ENCODE measurements at regions not wholly inside any gene's neighbourhood (a gene's known extent, or its start where the extent isn't known, plus 50 kb on each side); places are given as distances from the start of the nearest gene placed in this dataset.

DNA sequence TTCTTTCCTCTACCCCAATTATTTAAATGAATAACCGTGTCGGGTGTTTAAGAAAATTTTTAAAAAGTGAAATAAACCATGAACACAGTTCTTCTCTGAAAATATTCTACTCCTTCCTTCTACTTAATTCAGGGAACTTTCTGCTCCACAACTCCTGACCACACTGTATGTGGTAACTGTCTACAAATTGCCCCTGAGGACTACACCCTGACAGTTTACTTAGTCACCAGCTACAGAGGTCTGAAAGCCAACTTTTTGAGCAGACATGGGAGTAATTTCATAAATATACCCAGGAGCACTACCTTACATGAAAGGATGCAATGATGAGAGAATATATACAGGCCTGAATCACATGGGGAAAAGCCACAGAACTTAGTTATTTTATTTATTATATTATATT lies 523.2 kb upstream of the SORCS1 start:
- Histone ChIP-seq H3K27ac (no peak overlapping the region), H3K4me3 (no peak overlapping the region), H3K36me3 (no peaks in the 10 kb centered on the region), H3K4me1 (ENCODE audit: insufficient read depth) (no peaks in the 10 kb centered on the region), H3K27me3 (no peaks in the 10 kb centered on the region), H3K9me3 (no peaks in the 10 kb centered on the region)
- intact Hi-C loops (cut with DNase I), result no loop called here
- TF ChIP-seq POLR2A (IDR thresholded peaks at IDR 0.05) (no peak), EP300 (IDR thresholded peaks at IDR 0.05) (no peak), CTCF (IDR thresholded peaks at IDR 0.05) (no peak)
- no peak for DNase-seq
- WGBS, 3 donors, result 81 to 95% (median 90%) methylated on average over 2 of the region's 2 CpGs

DNA sequence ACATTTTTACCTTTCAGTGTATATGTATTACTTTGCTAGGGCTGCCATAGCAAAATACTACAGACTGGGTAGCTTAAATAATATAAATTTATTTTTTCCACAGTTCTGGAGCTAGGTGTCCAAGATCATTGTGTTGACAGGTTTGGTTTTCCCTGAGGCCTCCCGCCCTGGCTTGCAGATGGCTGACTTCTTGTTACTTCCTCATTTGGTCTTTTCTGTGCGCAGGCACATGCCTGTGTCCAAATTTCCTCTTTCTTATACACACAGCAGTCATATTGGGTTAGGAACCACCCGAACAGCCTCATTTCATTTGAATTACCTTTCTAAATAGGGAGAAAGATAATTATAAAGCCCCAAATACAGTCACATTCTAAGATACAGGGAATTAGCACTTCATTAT lies 521.6 kb upstream of the SORCS1 start:
- no peaks in the 10 kb centered on the region for H3K4me1 ChIP-seq (ENCODE audit: insufficient read depth)
- no peaks in the 10 kb centered on the region for H3K27me3 ChIP-seq
- TF ChIP-seq CTCF (IDR thresholded peaks at IDR 0.05) (no peak), EP300 (IDR thresholded peaks at IDR 0.05) (no peak), POLR2A (IDR thresholded peaks at IDR 0.05) (no peak)
- H3K9me3 ChIP-seq, result no peaks in the 10 kb centered on the region
- H3K4me3 ChIP-seq, result no peak overlapping the region
- no peak overlapping the region for H3K27ac ChIP-seq
- DNase-seq, result no peak
- intact Hi-C loops (cut with DNase I), result no loop called here
- no peaks in the 10 kb centered on the region for H3K36me3 ChIP-seq
- 87 to 91% (median 89%) methylated on average over 3 of the region's 3 CpGs for WGBS, 3 donors

GRCh38 chr10:107671960-107672359 lies 507.5 kb upstream of the SORCS1 start:
- no peaks in the 10 kb centered on the region for H3K4me1 ChIP-seq (ENCODE audit: insufficient read depth)
- no peaks in the 10 kb centered on the region for H3K36me3 ChIP-seq
- H3K27ac ChIP-seq, result no peak overlapping the region
- DNase-seq, result no peak
- H3K9me3 ChIP-seq, result no peaks in the 10 kb centered on the region
- TF ChIP-seq EP300 (IDR thresholded peaks at IDR 0.05), result no peak
- no peak for TF ChIP-seq POLR2A (IDR thresholded peaks at IDR 0.05)
- no peak for TF ChIP-seq CTCF (IDR thresholded peaks at IDR 0.05)
- no peaks in the 10 kb centered on the region for H3K27me3 ChIP-seq
- intact Hi-C loops (cut with DNase I), result no loop called here
- H3K4me3 ChIP-seq, result no peak overlapping the region

- WGBS, 3 donors, result 29 to 42% (median 41%) methylated on average over 5 of the region's 5 CpGs
- no peaks in the 10 kb centered on the region for H3K4me1 ChIP-seq (ENCODE audit: insufficient read depth)
- no peak for DNase-seq
- H3K27me3 ChIP-seq, result no peaks in the 10 kb centered on the region
- no peak overlapping the region for H3K27ac ChIP-seq
- H3K4me3 ChIP-seq, result no peak overlapping the region
- H3K9me3 ChIP-seq, result no peaks in the 10 kb centered on the region
- no peak for TF ChIP-seq POLR2A (IDR thresholded peaks at IDR 0.05)
- no peak for TF ChIP-seq CTCF (IDR thresholded peaks at IDR 0.05)
- TF ChIP-seq EP300 (IDR thresholded peaks at IDR 0.05), result no peak
- intact Hi-C loops (cut with DNase I), result no loop called here
- no peaks in the 10 kb centered on the region for H3K36me3 ChIP-seq
Measured at GRCh38 chr10:107666214-107666613, 501.7 kb upstream of the SORCS1 start.

GRCh38 chr10:107665459-107665858 lies 501.0 kb upstream of the SORCS1 start:
- H3K4me3 ChIP-seq, result no peak overlapping the region
- 70 to 84% (median 83%) methylated on average over 4 of the region's 4 CpGs for WGBS, 3 donors
- no peaks in the 10 kb centered on the region for H3K36me3 ChIP-seq
- no peak for TF ChIP-seq CTCF (IDR thresholded peaks at IDR 0.05)
- TF ChIP-seq POLR2A (IDR thresholded peaks at IDR 0.05), result no peak
- no peak for TF ChIP-seq EP300 (IDR thresholded peaks at IDR 0.05)
- no peak for DNase-seq
- H3K4me1 ChIP-seq (ENCODE audit: insufficient read depth), result no peaks in the 10 kb centered on the region
- H3K27ac ChIP-seq, result no peak overlapping the region
- H3K9me3 ChIP-seq, result no peaks in the 10 kb centered on the region
- no peaks in the 10 kb centered on the region for H3K27me3 ChIP-seq
- intact Hi-C loops (cut with DNase I), result no loop called here

Measured in ovary (tissue), 7 donors.